KMS-11 (cell line): ENCODE measurements at regions not wholly inside any gene's neighbourhood (a gene's known extent, or its start where the extent isn't known, plus 50 kb on each side); places are given as distances from the start of the nearest gene placed in this dataset.

Experiments used
- H2AFZ ChIP-seq: fragments of 200-600 bp; sonication (generic); 2 replicates; pipeline ENCODE4 v1.6.1; 2016; ENCODE audit warnings: antibody characterized with exemption, mixed run types, low read depth
- H3K27ac ChIP-seq: fragments of 200-600 bp; sonication (generic); 2 replicates; pipeline ENCODE4 v1.6.1; 2016; ENCODE audit warnings: mild to moderate bottlenecking, mixed run types
- H3K27me3 ChIP-seq: fragments of 200-600 bp; sonication (generic); 2 replicates; pipeline ENCODE4 v1.6.1; 2017; ENCODE audit warnings: mild to moderate bottlenecking, low read depth, mixed run types, moderate library complexity; ENCODE audit not compliant: insufficient read depth
- H3K36me3 ChIP-seq: fragments of 200-600 bp; sonication (generic); 2 replicates; pipeline ENCODE4 v1.6.1; 2017; ENCODE audit warnings: mild to moderate bottlenecking, mixed run types; ENCODE audit not compliant: insufficient read depth
- H3K4me1 ChIP-seq: fragments of 200-600 bp; sonication (generic); 2 replicates; pipeline ENCODE4 v1.6.1; 2016; ENCODE audit warnings: mild to moderate bottlenecking, low read depth, mixed run types; ENCODE audit not compliant: poor library complexity, severe bottlenecking
- H3K4me2 ChIP-seq: fragments of 200-600 bp; sonication (generic); 2 replicates; pipeline ENCODE4 v1.7.0; 2016; ENCODE audit warnings: mild to moderate bottlenecking, mixed run types
- H3K4me3 ChIP-seq: fragments of 200-600 bp; sonication (generic); IDR thresholded peaks from 2 replicates; pipeline ENCODE4 v1.6.1; 2017; ENCODE audit warnings: low read depth, low read length, mixed read lengths; ENCODE audit not compliant: insufficient read depth
- H3K79me2 ChIP-seq: fragments of 200-600 bp; sonication (generic); 2 replicates; pipeline ENCODE4 v1.6.1; 2016; ENCODE audit warnings: low read depth, mixed run types; ENCODE audit not compliant: insufficient read depth
- H3K9ac ChIP-seq: fragments of 200-600 bp; sonication (generic); 2 replicates; pipeline ENCODE4 v1.6.1; 2016; ENCODE audit warnings: mild to moderate bottlenecking, mixed run types
- H4K20me1 ChIP-seq: fragments of 200-600 bp; sonication (generic); 2 replicates; pipeline ENCODE4 v1.6.1; 2016; ENCODE audit warnings: mild to moderate bottlenecking, mixed run types; ENCODE audit not compliant: insufficient read depth
- TF ChIP-seq, protein P1 (sequence below): fragments of 200-600 bp; sonication (generic); conservative IDR thresholded peaks from 2 replicates; pipeline ENCODE4 v1.6.1; 2017; ENCODE audit warnings: low read depth, mild to moderate bottlenecking, antibody characterized with exemption, low read length, moderate library complexity, mixed read lengths

DNA sequence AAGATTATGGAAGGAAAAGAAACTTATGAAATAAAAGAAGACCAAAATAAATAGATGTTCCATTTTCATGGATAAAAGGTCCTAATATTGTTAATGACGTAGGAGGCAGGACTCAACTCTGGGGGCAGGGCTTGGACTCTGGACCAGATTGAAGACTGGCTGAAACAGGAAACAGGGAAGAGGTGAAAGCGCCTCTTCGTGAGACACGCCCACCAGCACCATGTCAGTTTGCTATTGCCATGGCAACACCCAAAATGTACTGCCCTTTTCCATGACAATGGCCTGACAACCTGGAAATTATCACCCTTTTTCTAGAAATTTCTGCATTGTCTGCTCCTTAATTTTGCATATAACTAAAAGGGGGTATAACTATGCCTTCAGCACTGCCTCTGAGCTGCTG, 1522.2 kb downstream of the TBC1D22A start:
- Histone ChIP-seq H3K9ac (no peak overlapping the region), H3K4me3 (no peak overlapping the region), H3K4me1 (no peaks in the 10 kb centered on the region), H3K36me3 (no peaks in the 10 kb centered on the region), H3K27ac (no peak overlapping the region), H3K4me2 (no peak overlapping the region), H3K79me2 (no peaks in the 10 kb centered on the region), H3K27me3 (no peaks in the 10 kb centered on the region), H4K20me1 (no peaks in the 10 kb centered on the region), H2AFZ (no peak overlapping the region)
- TF ChIP-seq, protein P1, sequence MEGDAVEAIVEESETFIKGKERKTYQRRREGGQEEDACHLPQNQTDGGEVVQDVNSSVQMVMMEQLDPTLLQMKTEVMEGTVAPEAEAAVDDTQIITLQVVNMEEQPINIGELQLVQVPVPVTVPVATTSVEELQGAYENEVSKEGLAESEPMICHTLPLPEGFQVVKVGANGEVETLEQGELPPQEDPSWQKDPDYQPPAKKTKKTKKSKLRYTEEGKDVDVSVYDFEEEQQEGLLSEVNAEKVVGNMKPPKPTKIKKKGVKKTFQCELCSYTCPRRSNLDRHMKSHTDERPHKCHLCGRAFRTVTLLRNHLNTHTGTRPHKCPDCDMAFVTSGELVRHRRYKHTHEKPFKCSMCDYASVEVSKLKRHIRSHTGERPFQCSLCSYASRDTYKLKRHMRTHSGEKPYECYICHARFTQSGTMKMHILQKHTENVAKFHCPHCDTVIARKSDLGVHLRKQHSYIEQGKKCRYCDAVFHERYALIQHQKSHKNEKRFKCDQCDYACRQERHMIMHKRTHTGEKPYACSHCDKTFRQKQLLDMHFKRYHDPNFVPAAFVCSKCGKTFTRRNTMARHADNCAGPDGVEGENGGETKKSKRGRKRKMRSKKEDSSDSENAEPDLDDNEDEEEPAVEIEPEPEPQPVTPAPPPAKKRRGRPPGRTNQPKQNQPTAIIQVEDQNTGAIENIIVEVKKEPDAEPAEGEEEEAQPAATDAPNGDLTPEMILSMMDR: no peak

GRCh38 chr22:48282804-48283203, 1520.4 kb downstream of the TBC1D22A start:
- Histone ChIP-seq H3K4me3 (no peak overlapping the region), H2AFZ (no peak overlapping the region), H3K36me3 (no peaks in the 10 kb centered on the region), H4K20me1 (no peaks in the 10 kb centered on the region), H3K9ac (no peak overlapping the region), H3K4me2 (no peak overlapping the region), H3K27me3 (no peaks in the 10 kb centered on the region), H3K27ac (no peak overlapping the region), H3K4me1 (no peaks in the 10 kb centered on the region), H3K79me2 (no peaks in the 10 kb centered on the region)
- TF ChIP-seq, protein P1: no peak

GRCh38 chr22:48279461-48279756, 1517.0 kb downstream of the TBC1D22A start:
- Histone ChIP-seq H4K20me1 (no peaks in the 10 kb centered on the region), H3K36me3 (no peaks in the 10 kb centered on the region), H3K27ac (no peak overlapping the region), H3K4me2 (no peak overlapping the region), H3K79me2 (no peaks in the 10 kb centered on the region), H3K9ac (no peak overlapping the region), H2AFZ (no peak overlapping the region), H3K27me3 (no peaks in the 10 kb centered on the region), H3K4me3 (no peak overlapping the region), H3K4me1 (no peaks in the 10 kb centered on the region)
- TF ChIP-seq, protein P1: no peak

GRCh38 chr22:48278620-48279460, 1516.4 kb downstream of the TBC1D22A start:
- TF ChIP-seq, protein P1: no peak
- Histone ChIP-seq H3K4me1 (no peaks in the 10 kb centered on the region), H4K20me1 (no peaks in the 10 kb centered on the region), H3K36me3 (no peaks in the 10 kb centered on the region), H3K9ac (no peak overlapping the region), H2AFZ (no peak overlapping the region), H3K27ac (no peak overlapping the region), H3K79me2 (no peaks in the 10 kb centered on the region), H3K4me3 (no peak overlapping the region), H3K4me2 (no peak overlapping the region), H3K27me3 (no peaks in the 10 kb centered on the region)
